Anterior cingulate cortex (tissue), 58 donors: ENCODE measurements at regions not wholly inside any gene's neighbourhood (a gene's known extent, or its start where the extent isn't known, plus 50 kb on each side); places are given as distances from the start of the nearest gene placed in this dataset.
A peak's percentile ranks its signal among the peaks of the same experiment; 100 is the strongest.

Experiments
- DNase-seq, 58 donors: peaks; one replicate each; lab custom pipeline; 2025; lab: John Stamatoyannopoulos, UW

DNA sequence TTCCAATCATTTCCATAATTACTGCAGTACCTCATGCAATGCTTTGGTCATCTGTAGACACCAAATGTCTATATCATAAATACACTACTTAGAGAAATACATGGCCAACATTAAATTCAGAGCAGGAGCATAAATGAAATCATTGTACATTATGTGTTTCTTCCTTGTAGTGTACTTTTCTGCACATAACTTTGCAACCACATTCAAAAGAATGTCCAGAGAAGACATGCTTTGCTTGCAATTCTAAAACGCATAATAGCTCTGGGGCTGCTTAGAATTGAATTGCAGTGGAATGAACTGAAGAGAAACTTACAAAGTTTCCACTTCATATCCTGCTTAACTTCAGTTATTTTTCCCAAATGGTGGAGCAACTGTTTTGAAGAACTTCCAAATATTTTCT, 664.4 kb downstream of the DSC3 start:
- no peak for DNase-seq

DNA sequence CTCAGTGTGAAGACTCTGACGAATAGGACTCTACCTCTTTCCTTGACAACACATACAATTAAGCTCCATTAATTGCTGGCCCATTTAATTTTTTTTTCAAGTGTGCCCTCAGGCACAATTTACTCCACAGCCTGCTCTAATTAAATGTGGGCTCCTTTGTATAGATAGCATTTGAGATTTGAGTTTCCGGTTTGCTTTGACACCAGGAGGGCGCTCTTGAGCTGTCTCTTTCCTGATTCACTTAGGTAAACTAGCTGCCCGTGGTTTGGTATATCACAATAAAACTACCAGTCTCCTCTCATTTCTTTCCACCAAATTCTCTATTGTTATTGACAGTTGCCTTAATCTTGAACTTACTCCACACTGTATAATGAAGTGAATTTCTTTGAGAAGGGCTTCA, 666.0 kb downstream of the DSC3 start:
- no peak for DNase-seq

DNA sequence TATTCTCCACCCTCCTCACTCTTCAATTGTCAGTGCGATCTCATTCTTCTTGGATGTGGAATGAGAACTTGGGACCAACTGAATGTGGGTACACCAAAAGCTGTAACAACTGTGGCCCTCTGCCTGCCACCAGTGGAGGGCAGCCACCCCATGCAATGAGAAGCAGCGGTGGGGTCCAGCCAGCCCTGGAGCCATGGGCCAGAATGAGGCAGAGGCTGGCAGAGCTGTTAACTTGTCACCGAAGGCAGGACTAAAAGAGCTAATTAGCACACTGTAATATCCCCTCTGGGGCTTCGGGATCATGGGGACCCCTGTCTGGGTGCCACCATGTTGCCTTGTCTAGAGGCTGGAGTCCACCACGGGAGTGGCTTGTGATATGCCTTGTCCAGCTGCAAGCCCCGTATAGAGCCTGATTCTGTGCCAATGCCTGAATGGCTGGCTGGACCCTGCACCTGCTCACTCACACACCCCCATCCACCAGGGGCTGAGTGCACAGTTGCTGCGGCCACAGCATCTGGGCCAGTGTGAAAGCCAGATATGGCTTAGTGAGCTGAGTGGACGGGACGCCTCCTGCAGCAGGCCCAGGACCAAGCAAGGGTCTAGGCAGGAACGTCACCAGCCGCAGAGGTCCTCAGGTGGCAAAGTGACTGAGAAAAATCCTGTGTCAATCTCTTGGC, 680.5 kb downstream of the DSC3 start:
- no peak for DNase-seq

DNA sequence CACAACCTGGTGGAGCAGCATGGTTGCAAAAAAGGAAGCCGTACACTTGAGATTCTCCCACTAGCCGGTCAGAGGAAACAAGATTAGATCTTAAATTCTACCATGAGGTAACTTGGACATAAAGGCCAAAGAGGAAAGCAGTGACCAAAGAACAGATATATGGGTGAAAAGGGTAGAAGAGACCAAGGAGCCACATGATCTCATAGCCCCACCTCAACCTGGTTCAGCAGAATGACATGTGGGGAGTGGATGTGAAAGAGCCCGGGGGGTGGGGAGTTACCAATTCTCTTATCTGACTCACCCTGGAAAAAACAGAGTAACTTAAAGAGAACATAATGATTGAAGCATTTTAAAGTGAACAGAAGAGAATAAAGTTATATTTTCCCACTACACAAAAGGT, 683.0 kb downstream of the DSC3 start:
- DNase-seq: no peak

DNA sequence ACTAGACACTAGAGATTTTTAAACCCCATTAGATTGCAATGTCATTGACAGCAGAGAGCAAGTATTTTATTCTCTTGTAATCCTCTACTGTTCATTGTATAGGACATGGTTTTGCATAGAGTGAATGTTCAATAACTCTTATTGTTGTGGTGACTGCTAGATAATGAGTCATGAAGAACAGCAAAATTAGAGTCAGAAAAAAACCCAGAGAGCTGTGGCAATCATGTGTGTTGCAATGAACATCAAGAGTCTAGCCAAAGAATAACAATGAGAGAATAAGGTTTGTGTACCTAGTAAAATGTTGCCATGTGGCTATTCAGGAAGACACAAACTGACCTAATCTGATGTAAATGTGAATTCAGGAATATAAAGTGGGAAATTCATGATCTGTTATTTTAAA, 684.0 kb downstream of the DSC3 start:
- DNase-seq: peak in 1 of 58 donors; percentile 37

DNA sequence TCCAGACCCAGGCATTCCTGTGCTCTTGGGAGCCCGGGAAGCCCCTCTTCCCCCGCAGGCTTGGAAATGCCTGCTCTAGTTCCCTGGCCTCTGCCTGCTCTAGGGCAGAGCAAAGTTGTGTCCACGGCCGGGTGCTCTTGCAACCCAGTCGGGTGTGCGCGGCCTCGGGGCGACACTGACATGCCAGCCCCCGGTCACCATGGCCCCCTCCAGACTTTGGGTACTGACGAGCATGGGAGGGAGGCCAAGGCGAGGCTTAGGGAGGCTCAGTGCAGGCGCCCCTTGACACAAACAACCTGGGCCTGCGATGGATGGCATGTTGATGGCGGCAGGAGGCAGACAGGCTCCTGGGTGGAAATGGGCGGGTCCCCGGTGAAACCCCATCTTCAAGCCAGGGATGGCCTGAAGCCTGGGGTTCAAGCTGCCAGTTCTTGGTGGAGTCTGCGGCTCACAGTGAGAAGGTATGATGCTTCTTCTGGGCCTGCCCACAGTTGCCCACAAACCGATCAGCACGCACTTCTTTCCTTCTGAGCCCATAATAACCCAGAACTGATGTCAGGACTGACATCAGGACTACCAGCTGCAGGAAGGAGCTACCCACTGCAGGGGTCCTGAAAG, 689.9 kb downstream of the DSC3 start:
- no peak for DNase-seq

DNA sequence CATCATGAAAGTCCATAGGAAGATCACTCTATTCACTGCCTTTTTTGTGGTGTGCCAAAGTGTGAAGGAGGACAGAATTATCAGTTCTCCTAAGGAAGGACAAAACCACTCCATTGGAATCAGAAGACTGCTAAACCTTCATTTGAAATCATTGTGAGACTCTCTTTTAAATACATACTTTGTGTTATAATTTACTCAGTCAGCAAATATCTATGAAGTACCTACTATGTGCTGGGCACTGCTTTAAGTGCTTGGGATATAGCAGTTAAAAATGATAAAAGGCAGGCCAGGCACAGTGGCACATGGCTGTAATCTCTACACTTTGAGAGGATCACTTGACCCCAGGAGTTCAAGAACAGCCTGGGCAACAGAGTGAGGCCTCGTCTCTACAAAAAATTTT, 692.3 kb downstream of the DSC3 start:
- no peak for DNase-seq

DNA sequence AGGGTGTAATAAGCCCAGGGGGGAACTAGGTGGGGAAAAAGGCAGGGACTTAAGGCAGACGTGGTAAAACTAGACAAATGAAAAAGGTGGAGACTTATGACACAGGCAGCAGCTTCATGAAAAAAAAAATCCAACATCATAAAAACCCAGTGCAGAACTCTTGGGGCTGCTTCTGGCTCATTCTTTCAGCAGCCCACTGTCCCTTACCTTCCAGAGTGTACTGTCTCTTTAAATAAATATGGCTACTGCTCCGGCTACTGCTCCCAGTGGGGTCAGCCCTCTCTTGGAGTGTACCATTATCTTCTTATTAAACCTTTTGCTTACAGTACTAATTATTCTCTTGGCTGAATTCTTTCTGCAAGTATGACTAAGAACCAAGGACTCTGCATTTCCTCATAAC, 699.5 kb downstream of the DSC3 start:
- no peak for DNase-seq

DNA sequence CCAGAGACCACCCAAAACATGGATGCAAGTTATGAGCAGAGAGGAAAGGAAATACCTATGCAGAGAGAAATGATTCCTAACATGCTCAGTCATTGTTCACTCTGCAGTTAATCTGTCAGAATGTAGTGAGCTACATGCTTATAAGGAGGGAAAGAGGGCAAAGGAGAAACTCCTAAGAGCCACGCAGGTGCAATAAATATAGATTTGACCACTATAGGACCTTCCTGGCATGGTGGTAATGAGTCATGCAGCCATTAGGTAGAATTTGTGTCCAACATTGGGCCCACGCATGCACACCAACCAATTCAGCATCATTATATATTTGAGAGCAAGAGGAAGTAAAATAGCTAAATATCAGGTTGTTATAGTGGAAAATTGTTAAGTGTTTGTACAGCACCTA, 699.9 kb downstream of the DSC3 start:
- DNase-seq: no peak

DNA sequence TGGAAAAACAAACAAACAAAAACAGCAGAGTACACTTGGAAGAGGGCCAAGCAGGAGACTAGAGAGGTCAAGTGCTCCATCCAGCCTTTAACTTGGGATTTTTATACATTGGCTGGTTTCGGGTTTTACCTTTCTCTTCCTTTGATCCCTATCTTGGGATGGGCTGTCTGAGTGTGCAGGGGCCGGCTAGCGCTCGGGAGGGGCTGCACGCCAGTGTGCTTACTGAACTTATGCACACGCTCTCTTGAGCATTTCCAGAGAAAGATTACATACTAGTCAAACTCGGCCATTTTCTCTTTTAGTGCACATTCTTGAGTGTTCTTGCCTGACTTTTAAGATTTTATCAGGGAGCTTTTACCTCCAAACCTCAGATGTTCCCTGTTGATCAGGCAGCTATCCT, 707.8 kb downstream of the DSC3 start:
- DNase-seq: no peak

DNA sequence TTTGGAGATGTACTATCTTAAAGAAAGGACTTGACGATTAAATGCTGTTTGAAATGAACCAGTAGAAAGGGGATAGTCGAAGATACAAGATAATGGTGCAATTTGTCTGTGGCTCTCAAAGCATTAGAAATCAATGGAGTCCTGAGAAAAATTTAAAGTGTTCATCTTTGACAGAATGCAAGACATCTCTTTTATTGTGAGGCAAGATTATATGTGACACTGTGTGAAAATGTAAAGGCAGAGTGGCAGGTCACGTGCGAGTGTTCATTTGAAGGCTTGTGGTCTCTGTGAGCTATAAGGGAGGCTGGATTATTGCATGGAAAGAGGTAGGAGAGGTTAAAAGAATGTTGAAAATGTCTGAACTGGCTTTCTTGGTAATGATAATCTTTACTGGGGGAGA, 709.2 kb downstream of the DSC3 start:
- no peak for DNase-seq

DNA sequence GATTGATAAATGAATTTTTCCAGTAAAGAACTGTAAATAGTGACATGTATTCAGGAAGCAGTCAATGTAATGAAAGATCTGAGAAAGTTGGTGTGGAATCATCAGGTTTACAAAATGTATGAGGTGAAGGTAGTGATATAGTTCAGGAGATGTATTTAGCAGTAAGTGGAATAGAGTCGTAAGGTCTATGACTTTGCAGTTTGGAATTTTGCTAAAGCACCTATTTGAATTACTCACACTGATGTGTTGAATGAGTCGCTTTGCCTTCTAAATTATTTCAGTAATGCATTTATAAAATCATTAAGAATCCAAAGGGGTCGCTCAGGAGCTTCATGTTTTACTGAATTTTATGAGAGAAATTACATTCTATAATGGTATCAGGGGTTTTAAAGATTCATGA, 713.7 kb downstream of the DSC3 start:
- DNase-seq: no peak

DNA sequence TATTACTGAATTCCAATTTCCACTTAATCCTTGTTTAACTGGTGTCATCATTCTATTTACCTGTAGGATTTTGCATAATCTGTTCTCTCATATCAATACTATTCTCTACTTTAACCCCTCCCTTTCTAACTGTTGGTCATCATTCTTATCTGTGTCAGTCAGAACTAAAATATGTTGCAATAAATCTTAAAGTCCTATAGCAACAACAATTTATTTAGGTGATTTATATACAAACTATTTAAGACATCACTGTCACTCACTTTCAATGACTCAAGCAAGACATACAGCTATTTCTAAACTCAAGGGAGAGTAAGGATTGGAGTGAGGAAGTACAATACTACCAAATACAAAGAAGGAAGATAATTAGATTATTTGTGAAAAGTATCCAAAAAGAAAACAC, 740.4 kb downstream of the DSC3 start:
- no peak for DNase-seq

DNA sequence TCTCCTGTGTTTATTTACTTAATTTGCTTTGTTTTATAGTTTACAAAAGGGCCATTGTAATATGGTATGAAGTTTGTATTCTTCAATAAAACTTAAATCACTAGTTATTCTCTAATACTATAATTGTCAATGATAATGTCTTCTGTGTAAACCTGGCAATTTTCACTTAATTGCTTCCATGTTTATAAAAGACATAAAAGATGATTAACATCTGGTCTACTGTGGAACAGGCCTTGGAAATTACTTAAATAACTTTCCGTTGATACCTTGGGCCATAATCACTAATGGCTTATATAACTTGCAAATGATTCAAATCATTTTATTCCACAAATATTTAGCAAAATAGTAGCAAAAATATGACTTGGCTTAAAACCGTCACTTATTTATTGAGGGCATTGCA, 743.8 kb downstream of the DSC3 start:
- no peak for DNase-seq

DNA sequence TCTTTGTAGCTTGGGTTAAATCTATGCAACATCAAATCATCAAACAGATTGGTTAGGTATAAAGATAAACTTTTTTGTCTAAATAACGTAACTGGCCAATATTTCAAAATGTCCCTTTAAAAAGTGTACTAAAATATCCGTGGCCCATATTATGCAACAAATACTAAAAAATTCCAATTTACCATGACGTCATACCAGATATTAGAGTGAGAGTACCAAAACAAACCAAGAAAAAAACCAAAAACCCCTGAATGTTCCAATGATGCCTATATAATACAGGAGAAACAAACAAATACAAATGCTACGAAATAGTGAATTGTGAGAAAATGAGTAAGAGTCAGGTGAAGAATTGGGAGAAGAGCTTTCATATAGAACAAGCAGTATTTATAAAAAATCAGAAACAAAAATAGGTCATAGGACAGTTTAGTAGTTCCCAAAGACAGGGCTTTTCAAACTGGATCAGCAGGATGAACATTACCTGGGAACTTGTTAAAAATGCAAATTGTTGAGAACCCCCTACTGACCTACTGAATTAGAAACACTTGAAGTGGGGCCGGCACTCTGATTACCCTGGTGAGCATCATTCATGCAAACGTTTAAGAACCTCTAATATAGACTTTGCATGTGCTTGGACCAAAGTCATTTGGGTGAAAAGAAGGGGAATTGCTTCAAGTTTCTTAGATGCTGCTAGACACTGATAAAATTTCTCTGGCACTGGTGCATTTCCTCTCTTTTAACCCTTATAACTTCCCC, 753.7 kb downstream of the DSC3 start:
- no peak for DNase-seq

DNA sequence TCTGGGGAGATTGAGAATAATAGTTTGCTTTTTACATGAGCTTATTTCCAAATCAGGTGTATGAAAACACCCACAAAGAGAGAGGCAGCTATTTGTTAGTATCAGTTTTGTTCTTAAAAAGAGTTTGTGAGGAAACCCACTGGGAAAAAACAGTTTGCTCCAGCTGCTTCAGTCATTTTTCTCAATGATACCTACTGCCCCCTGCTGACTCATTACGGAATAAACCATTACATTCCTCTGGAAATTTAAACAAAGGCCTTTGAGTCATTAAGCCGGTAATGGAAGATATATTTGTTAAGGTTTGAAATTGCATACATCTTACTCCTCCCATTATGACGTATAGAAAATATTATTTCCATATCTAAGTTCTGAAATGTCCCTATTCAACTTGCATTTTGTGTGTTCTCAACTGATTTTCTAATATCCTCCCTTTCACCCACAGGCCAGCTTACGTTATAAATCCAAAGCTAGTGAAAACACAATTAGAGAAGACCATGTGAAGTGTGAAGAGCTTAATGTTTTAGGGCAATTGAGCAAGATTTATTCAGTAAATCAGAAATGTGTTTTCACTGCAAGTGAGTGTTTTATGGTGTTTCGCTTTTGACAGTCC, 761.6 kb downstream of the DSC3 start:
- DNase-seq: peak in 2 of 58 donors; percentile 6 to 7

DNA sequence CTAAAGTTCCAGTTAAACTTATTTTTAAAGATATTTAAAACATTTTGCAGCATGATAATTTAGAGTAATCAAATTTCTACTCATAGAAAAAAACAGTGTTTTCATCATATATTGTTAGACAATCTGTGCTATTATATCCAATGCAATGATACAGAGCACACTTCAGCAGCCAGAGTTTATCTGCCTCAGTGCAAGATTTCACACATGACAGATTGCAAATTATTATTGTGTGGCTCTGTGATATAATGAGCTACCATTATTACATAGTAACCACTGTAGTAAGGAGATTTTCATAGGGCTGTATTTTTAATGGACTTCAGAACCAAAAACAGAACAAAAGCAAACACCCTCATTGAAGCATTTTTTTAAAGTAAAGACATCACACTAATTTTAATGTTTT, 762.4 kb downstream of the DSC3 start:
- no peak for DNase-seq

DNA sequence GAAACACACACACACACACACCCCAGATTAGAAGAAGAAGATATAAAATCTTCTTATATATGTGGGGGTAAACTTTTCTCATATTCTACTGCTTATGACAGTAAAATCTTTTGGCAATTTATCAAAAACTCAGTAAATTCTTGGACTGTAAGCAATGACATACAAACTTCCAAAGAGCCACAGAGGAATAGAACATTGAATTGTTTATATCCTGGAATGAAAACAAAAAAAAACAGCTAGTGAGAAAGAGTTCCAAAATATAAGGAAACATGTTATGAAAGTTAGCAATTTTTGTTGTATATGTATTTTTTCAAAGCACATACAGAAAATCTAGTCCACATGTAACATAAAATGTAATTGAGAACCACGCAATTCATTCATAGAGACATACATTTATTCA, 764.9 kb downstream of the DSC3 start:
- DNase-seq: no peak

DNA sequence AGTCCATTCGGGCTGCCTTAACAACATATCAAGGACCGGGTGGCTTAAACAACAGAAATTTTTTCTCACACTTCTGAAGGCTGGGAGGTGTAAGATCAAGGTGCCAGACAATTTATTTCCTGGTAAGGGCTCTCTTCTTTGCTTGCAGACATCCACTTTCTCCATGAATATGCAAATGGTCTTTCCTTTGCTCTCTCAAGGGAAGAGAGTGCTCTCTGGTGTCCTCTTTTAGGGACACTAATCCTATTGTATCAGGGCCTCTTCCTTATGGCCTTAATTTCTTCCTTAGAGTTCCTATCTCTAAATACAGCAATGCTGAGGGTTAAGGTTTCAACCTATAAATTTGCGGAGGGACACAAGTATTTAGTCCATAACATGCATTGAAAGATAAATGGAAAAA, 770.8 kb downstream of the DSC3 start:
- DNase-seq: no peak

DNA sequence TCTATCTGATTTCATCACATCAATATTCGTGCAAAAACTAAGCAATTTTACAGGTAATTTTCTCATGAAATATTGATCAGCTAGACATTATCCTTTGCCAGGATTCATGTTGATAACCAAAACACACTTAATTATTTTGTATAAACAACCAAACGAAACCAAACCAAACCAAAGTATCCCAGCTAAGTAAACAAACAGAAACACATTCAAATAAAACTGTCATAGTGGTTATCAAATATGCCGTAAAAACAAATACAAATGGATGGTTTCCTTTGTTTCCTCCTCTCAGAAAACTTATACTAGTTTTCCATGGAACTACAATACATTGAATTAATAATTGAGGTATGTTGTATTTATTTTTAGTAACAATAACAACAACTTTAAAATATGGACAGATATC, 777.4 kb downstream of the DSC3 start:
- DNase-seq: no peak

DNA sequence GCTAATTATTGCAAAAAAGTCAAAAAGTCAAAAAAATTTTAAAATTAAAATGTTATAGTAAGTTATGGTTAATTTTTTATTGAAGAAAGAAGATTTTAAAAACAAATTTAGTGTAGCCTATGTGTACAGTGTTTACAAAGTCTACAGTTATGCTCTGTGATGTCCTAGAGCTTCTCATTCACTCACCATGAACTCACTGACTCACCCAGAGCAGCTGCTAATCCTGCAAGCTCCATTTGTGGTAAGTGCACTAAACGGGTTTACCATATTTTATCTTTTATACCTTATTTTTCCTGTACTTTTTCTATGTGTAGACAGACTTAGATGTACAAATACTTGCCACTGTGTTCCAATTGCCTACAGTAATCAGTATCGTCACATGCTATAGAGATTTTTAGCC, 788.2 kb downstream of the DSC3 start:
- DNase-seq: no peak

DNA sequence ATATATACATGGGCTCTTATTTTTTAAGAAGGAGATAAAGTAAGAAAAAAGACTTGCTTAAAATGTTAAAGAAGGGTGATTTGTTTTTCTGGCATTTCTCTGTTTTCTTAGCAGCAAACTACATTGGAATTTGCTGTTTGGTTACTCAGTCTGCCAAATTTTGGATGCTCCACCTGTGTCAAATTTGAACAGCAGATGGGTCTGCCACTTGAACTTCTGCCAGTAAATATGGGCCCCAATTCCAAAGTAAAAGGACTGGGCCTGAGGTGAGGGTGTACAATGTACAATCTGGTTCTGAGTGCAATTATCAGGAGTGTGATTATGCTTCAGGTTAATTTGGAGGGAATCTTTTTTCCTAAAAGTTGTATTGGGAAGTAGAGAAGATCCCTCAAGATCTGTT, 794.5 kb downstream of the DSC3 start:
- DNase-seq: no peak
